ENCODE measurements at regions not wholly inside any gene's neighbourhood (a gene's known extent, or its start where the extent isn't known, plus 50 kb on each side); places are given as distances from the start of the nearest gene placed in this dataset.

DNA sequence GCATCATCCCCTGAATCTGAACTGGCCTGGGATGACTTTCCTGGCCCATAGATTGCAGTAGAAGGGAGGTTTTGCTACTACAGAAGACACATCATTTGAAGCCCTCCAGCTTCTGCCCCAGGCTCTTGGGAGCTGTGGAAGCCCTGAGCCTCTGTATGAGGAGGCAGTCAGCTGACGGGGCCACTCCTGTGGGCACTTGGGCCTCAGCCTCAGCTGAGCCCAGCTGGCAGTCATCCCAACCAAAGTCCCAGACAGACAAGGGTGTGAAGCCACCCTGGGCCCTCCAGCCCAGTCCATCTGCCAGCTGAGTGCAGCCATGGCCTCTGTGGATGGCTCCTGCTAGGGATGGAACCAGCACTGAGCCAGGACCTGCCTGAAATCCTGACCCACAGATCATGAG lies 502.3 kb upstream of the HS6ST1 start:
- no peak for TF ChIP-seq RXRA (IDR thresholded peaks at IDR 0.05; ENCODE audit: borderline replicate concordance, low read depth)
- no peak for TF ChIP-seq YY1 (IDR thresholded peaks at IDR 0.05; ENCODE audit: low read depth)
- TF ChIP-seq, protein P1, sequence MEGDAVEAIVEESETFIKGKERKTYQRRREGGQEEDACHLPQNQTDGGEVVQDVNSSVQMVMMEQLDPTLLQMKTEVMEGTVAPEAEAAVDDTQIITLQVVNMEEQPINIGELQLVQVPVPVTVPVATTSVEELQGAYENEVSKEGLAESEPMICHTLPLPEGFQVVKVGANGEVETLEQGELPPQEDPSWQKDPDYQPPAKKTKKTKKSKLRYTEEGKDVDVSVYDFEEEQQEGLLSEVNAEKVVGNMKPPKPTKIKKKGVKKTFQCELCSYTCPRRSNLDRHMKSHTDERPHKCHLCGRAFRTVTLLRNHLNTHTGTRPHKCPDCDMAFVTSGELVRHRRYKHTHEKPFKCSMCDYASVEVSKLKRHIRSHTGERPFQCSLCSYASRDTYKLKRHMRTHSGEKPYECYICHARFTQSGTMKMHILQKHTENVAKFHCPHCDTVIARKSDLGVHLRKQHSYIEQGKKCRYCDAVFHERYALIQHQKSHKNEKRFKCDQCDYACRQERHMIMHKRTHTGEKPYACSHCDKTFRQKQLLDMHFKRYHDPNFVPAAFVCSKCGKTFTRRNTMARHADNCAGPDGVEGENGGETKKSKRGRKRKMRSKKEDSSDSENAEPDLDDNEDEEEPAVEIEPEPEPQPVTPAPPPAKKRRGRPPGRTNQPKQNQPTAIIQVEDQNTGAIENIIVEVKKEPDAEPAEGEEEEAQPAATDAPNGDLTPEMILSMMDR (IDR thresholded peaks at IDR 0.05) = no peak
- TF ChIP-seq FOXM1 (IDR thresholded peaks at IDR 0.05; ENCODE audit: low read depth) = no peak
- TF ChIP-seq CHD2 (IDR thresholded peaks at IDR 0.05; ENCODE audit: low read length, partially characterized antibody) = no peak
- no peak for TF ChIP-seq FOXJ3 (CRISPR knock-in tag; IDR thresholded peaks at IDR 0.05)

Measured in SK-N-SH (cell line).